ENCODE measurements at regions not wholly inside any gene's neighbourhood (a gene's known extent, or its start where the extent isn't known, plus 50 kb on each side); places are given as distances from the start of the nearest gene placed in this dataset.

- TF ChIP-seq CHD7 (IDR thresholded peaks at IDR 0.05; ENCODE audit: insufficient replicate concordance, low read length) (no peak), E2F6 (IDR thresholded peaks at IDR 0.05) (no peak), CHD2 (IDR thresholded peaks at IDR 0.05; ENCODE audit: low read length) (no peak), RBBP5 (IDR thresholded peaks at IDR 0.05; ENCODE audit: borderline replicate concordance, low read depth, low read length) (no peak), POLR2A (IDR thresholded peaks at IDR 0.05; ENCODE audit: control extremely low read depth in 1 of 2, low read depth in 2 of 2, low read length in 2 of 2) (no peak), SRF (IDR thresholded peaks at IDR 0.05; ENCODE audit: low read depth, low read length) (no peak), TEAD4 (IDR thresholded peaks at IDR 0.05; ENCODE audit: low read depth, low read length) (no peak), KDM5A (IDR thresholded peaks at IDR 0.05; ENCODE audit: low read length) (no peak), BACH1 (IDR thresholded peaks at IDR 0.05; ENCODE audit: low read length) (no peak)
Observed at GRCh38 chr12:82620917-82621316, 65.8 kb upstream of the TMTC2 start (continued).
